K562 (cell line): ENCODE measurements at regions not wholly inside any gene's neighbourhood (a gene's known extent, or its start where the extent isn't known, plus 50 kb on each side); places are given as distances from the start of the nearest gene placed in this dataset.

Source experiments
- MCM5 ChIP-seq: fragments of 450-650 bp; IDR thresholded peaks from 2 replicates; pipeline ENCODE4 v1.6.1; 2016; ENCODE audit warnings: low read depth
- NCOA4 ChIP-seq: fragments of 450-650 bp; IDR thresholded peaks from 2 replicates; pipeline ENCODE4 v1.6.1; 2018; ENCODE audit warnings: mild to moderate bottlenecking; ENCODE audit not compliant: partially characterized antibody
- PRPF4 ChIP-seq: fragments of 200-400 bp; formaldehyde crosslinking; IDR thresholded peaks from one replicate; pipeline ENCODE4 v1.6.1; 2017; ENCODE audit warnings: low read length, low read depth, mild to moderate bottlenecking; ENCODE audit not compliant: insufficient read depth, poor library complexity, severe bottlenecking
- ZNF134 ChIP-seq: fragments of 250-450 bp; sonication (Bioruptor Pico); conservative IDR thresholded peaks from 2 replicates; pipeline ENCODE4 v1.4.0; 2020
- TF ChIP-seq, protein P1 (sequence below): sonication (generic); formaldehyde crosslinking; IDR thresholded peaks from 2 replicates; pipeline ENCODE4 v1.8.1; 2023; ENCODE audit warnings: missing genetic modification reagents, mild to moderate bottlenecking, borderline replicate concordance
- TF ChIP-seq, protein P2 (sequence below): fragments of 450-650 bp; formaldehyde crosslinking; IDR thresholded peaks from 2 replicates; pipeline ENCODE4 v1.4.0; 2020; ENCODE audit warnings: mild to moderate bottlenecking, moderate library complexity

DNA sequence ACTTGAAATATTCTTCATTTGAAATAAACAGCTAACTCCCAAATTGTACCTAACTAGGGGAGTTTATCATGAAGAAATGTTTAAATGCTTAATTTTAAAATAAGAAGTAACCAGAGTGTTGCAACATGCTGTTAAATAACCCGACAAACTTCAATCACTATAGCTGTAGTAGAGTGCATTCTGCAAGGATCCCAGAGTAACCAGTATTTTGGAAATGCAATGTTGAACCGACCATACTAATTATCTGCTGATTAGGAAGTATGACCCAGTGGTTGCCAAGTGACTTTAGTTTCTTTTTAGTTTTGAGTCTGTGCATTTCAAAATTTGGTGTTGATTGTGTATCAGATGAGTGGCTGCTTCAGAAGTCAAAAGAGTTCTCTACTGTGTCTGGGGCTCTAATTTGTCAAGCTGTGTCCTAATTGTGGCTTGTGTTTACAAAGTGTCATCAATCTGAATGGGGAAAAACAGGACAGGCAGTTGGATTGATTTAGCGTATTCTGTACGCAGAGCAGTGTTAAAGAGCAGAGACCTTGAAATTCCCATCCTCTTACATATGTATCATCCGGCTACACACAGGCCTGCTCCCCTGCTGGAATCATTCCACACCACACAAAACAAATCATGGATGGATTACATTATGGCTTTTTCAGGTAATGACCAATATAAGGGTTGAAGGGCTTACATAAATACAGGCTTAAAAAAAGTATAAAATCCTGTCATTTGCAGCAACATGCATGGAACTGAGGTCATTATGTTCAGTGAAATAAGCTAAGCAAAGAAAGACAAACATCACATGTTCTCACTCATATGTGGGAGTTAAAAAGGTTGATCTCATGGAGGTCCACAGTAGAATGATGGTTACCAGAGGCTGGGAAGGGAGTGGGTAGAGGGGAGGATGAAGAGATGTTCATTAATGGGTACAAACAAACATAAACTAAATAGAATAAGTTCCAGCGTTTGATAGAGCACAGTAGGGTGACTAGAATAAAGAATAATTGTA lies 351.5 kb downstream of the KLF12 start (continued):
- TF ChIP-seq, protein P1, sequence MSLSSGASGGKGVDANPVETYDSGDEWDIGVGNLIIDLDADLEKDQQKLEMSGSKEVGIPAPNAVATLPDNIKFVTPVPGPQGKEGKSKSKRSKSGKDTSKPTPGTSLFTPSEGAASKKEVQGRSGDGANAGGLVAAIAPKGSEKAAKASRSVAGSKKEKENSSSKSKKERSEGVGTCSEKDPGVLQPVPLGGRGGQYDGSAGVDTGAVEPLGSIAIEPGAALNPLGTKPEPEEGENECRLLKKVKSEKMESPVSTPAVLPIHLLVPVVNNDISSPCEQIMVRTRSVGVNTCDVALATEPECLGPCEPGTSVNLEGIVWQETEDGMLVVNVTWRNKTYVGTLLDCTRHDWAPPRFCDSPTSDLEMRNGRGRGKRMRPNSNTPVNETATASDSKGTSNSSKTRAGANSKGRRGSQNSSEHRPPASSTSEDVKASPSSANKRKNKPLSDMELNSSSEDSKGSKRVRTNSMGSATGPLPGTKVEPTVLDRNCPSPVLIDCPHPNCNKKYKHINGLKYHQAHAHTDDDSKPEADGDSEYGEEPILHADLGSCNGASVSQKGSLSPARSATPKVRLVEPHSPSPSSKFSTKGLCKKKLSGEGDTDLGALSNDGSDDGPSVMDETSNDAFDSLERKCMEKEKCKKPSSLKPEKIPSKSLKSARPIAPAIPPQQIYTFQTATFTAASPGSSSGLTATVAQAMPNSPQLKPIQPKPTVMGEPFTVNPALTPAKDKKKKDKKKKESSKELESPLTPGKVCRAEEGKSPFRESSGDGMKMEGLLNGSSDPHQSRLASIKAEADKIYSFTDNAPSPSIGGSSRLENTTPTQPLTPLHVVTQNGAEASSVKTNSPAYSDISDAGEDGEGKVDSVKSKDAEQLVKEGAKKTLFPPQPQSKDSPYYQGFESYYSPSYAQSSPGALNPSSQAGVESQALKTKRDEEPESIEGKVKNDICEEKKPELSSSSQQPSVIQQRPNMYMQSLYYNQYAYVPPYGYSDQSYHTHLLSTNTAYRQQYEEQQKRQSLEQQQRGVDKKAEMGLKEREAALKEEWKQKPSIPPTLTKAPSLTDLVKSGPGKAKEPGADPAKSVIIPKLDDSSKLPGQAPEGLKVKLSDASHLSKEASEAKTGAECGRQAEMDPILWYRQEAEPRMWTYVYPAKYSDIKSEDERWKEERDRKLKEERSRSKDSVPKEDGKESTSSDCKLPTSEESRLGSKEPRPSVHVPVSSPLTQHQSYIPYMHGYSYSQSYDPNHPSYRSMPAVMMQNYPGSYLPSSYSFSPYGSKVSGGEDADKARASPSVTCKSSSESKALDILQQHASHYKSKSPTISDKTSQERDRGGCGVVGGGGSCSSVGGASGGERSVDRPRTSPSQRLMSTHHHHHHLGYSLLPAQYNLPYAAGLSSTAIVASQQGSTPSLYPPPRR (CRISPR knock-in tag): no peak
- no peak for TF ChIP-seq NCOA4
- TF ChIP-seq PRPF4: no peak
- no peak for TF ChIP-seq ZNF134 (CRISPR knock-in tag)
- TF ChIP-seq, protein P2, sequence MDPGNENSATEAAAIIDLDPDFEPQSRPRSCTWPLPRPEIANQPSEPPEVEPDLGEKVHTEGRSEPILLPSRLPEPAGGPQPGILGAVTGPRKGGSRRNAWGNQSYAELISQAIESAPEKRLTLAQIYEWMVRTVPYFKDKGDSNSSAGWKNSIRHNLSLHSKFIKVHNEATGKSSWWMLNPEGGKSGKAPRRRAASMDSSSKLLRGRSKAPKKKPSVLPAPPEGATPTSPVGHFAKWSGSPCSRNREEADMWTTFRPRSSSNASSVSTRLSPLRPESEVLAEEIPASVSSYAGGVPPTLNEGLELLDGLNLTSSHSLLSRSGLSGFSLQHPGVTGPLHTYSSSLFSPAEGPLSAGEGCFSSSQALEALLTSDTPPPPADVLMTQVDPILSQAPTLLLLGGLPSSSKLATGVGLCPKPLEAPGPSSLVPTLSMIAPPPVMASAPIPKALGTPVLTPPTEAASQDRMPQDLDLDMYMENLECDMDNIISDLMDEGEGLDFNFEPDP (CRISPR knock-in tag): no peak
- no peak for TF ChIP-seq MCM5
